ENCODE measurements at regions not wholly inside any gene's neighbourhood (a gene's known extent, or its start where the extent isn't known, plus 50 kb on each side); places are given as distances from the start of the nearest gene placed in this dataset.

- ChIA-PET CTCF (ENCODE audit: low intra/inter-chr PET ratio) (no interaction called here), POLR2A (interaction anchor here (0.5 kb wide), 1 partner anchor 13 kb away, joined by 3 read pairs; no protein-coding TSS in a partner anchor)
- H4K20me1 ChIP-seq (replicated peaks; ENCODE audit: control insufficient read depth, insufficient read depth, low read length): no peaks in the 10 kb centered on the region
- FAIRE-seq: no peak
- no peak for DNase-seq (ENCODE audit: extremely low read depth in 1 of 4, low spot score in 3 of 4)
- H3K9me1 ChIP-seq (ENCODE audit: control insufficient read depth, insufficient read depth, low read length): no peaks in the 10 kb centered on the region
- 0 out of 3 replicates have a peak overlapping the region, but pooled peaks have one; percentile 7 for H3K27ac ChIP-seq (ENCODE audit: extremely low read depth, low read depth, low read length)
- H3K36me3 ChIP-seq (ENCODE audit: control insufficient read depth, insufficient read depth, low read length): no peaks in the 10 kb centered on the region
- intact Hi-C loops (cut with micrococcal nuclease) (no loop called here), in situ Hi-C loops (cut with MboI) (no loop called here)
- H2AFZ ChIP-seq (ENCODE audit: low read depth, low read length): no peak overlapping the region; the same call in 1 of the 2 replicates
- no peak overlapping the region for H3K4me2 ChIP-seq (ENCODE audit: insufficient read depth, low read length)
- H3K9ac ChIP-seq (ENCODE audit: insufficient read depth in 1 of 2, low read depth in 2 of 2, low read length in 2 of 2): no peak overlapping the region
- no peak overlapping the region for H3K4me3 ChIP-seq
- no peaks in the 10 kb centered on the region; a peak in 2 of 5 replicates for H3K4me1 ChIP-seq (replicated peaks in 1 of 2; ENCODE audit: control insufficient read depth in 2 of 2, insufficient read depth in 2 of 2, low read length in 2 of 2)
- peaks cover 0 to 3% of the 10 kb centered on the region in 2 experiments; a peak in 1 of 5 replicates for H3K27me3 ChIP-seq (ENCODE audit: control insufficient read depth in 2 of 2, insufficient read depth in 2 of 2, low read length in 2 of 2)
- H3K9me3 ChIP-seq (replicated peaks; ENCODE audit: control insufficient read depth, insufficient read depth, low read depth, low read length): no peaks in the 10 kb centered on the region
- ATAC-seq: no peak
- BruUV-seq (replicated peaks): no TSS peak
- H3K79me2 ChIP-seq (ENCODE audit: control insufficient read depth, insufficient read depth, low read length): no peaks in the 10 kb centered on the region
- 41% methylated on average over 6 of the region's 6 CpGs for WGBS (ENCODE audit: insufficient coverage, low coverage, missing lambda C conversion rate)
- TF ChIP-seq RAD21 (CRISPR knock-in tag; conservative IDR thresholded peaks at IDR 0.05 in 1 of 2, IDR thresholded peaks at IDR 0.05 in 1 of 2) (peak; percentile 4 to 17; a peak in 1 of 4 replicates), CBFB (CRISPR knock-in tag; IDR thresholded peaks at IDR 0.05) (no peak), ZFX (CRISPR knock-in tag; IDR thresholded peaks at IDR 0.05) (no peak), HLTF (IDR thresholded peaks at IDR 0.05) (no peak), ATF1 (CRISPR knock-in tag; IDR thresholded peaks at IDR 0.05) (no peak), ATF1 (tag; IDR thresholded peaks at IDR 0.05) (no peak), VEZF1 (CRISPR knock-in tag; IDR thresholded peaks at IDR 0.05) (no peak), ZNF280A (IDR thresholded peaks at IDR 0.05; ENCODE audit: low read depth, partially characterized antibody) (no peak), ZNF639 (CRISPR knock-in tag; conservative IDR thresholded peaks at IDR 0.05 in 1 of 2, IDR thresholded peaks at IDR 0.05 in 1 of 2) (0 out of 4 replicates have a peak, but pooled peaks of 1 of the 2 experiments have one; percentile 30), TCF3 (CRISPR knock-in tag; IDR thresholded peaks at IDR 0.05) (peak; percentile 49; the same call in 1 of the 2 replicates), ZFP91 (CRISPR knock-in tag; IDR thresholded peaks at IDR 0.05) (peak; percentile 82), SMAD2 (IDR thresholded peaks at IDR 0.05; ENCODE audit: low read depth, low read length) (no peak), ZNF445 (CRISPR knock-in tag; IDR thresholded peaks at IDR 0.05; ENCODE audit: low read depth) (peak; percentile 69; the same call in 1 of the 2 replicates), ZFP1 (CRISPR knock-in tag; IDR thresholded peaks at IDR 0.05) (peak; percentile 86), FOSL1 (tag; conservative IDR thresholded peaks at IDR 0.05) (0 out of 2 replicates have a peak, but pooled peaks have one; percentile 19)
Measured at GRCh38 chr11:35050541-35050995, 88.4 kb upstream of the CD44 start.
